Activated naive CD4-positive, alpha-beta T cell treated with anti-CD3 and anti-CD28 coated beads, Interleukin-2, amount 50 U/mL, for 72 hours (primary cell): ENCODE measurements at regions not wholly inside any gene's neighbourhood (a gene's known extent, or its start where the extent isn't known, plus 50 kb on each side); places are given as distances from the start of the nearest gene placed in this dataset.
A peak's percentile ranks its signal among the peaks of the same experiment; 100 is the strongest.

Source experiments
- ATAC-seq, 2 donors: fragments of 150-1000 bp; cut with Tn5 transposase; 2 replicates each; pipeline ENCODE4 v1.10.0; 2021; ENCODE audit warnings: mild to moderate bottlenecking in 2 of 2, moderate library complexity in 2 of 2
- DNase-seq, 2 donors: peaks; one replicate each; pipeline ENCODE4 v3.0.0; 2021 to 2022; ENCODE audit warnings: low spot score in 2 of 2
- H3K27ac Mint-ChIP-seq, 2 donors: one replicate each; pipeline ENCODE4 v1.8.0; 2022; ENCODE audit warnings: mild to moderate bottlenecking in 2 of 2, mixed read lengths in 2 of 2
- H3K36me3 Mint-ChIP-seq, 2 donors: one replicate each; pipeline ENCODE4 v1.8.0; 2022; ENCODE audit warnings: mixed read lengths in 2 of 2
- H3K9me3 Mint-ChIP-seq, 2 donors: one replicate each; pipeline ENCODE4 v1.8.0; 2022; ENCODE audit warnings: mixed read lengths in 2 of 2

- Mint-ChIP-seq H3K9me3 (no peaks in the 10 kb centered on the region), H3K27ac (no peak overlapping the region), H3K36me3 (no peaks in the 10 kb centered on the region)
- DNase-seq: no peak
- no peak for ATAC-seq
Measured at GRCh38 chr16:49910541-49911071, 54.7 kb upstream of the ZNF423 start.

DNA sequence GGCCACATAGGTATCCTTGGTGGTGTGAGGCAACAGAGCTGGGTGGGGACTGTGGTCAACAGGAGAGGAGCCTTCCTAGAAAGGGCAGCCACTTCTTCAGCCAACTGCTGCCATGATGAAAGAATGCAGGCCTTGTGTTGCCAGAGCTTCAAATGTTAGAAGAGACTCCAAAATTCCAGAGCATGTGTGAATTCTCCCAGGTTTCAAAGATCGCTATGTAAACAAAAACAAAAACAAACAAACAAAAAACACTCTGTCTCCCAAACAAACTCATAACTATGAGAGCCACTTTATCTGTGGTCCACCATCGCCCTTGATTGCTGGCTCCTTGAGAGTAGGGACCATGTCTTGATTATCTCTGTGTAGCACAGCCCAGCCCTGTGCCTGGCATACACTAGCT is 55.5 kb upstream of the ZNF423 start:
- Mint-ChIP-seq H3K9me3 (no peaks in the 10 kb centered on the region), H3K27ac (no peak overlapping the region), H3K36me3 (no peaks in the 10 kb centered on the region)
- DNase-seq: no peak
- no peak for ATAC-seq

DNA sequence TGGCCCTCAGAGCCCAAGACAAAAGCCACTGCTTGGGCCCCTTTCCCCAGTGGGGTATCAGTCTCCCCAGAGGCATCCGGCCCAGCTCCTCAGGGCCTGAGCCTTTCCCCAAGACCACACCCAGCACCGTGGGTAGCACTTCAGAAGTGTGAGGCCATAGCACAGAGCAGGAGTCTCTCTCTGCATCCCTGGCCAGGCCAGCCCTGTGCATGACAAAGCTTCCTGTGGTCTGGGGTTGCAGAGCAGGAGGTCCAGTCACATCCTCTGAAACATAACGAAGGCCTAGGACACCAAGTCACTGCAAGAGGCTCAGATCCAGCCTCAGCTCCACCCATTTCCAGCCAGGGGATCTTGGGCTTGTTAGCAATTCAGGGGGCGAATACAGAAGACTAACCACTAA is 56.8 kb upstream of the ZNF423 start:
- no peak overlapping the region for H3K27ac Mint-ChIP-seq
- H3K9me3 Mint-ChIP-seq: no peaks in the 10 kb centered on the region
- H3K36me3 Mint-ChIP-seq: no peaks in the 10 kb centered on the region
- no peak for DNase-seq
- peak in 1 of 2 donors; percentile 43 for ATAC-seq

- DNase-seq: no peak
- H3K27ac Mint-ChIP-seq: no peak overlapping the region
- no peaks in the 10 kb centered on the region for H3K36me3 Mint-ChIP-seq
- no peak for ATAC-seq
- H3K9me3 Mint-ChIP-seq: no peaks in the 10 kb centered on the region
Measured at GRCh38 chr16:49913720-49914119, 57.8 kb upstream of the ZNF423 start.

DNA sequence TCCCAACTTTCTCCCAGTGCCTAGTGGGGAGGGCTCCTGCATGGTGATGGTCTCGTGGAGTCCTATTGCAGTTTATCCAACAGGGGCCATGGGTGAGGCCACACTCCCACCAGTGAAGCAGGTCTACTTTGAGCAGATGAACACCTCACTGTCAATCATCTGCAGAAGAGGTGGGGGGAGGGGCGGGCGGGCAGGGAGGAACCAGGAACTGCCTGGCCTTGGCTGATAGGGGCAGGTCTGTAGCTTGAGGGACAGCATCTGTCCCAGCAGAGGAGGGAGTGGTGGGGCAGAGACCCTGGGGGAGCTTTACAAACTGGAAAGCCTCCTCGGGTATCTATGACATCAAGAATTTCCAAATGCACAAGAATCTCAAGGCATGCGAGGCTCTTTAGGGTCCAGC is 58.7 kb upstream of the ZNF423 start:
- H3K36me3 Mint-ChIP-seq: no peaks in the 10 kb centered on the region
- H3K9me3 Mint-ChIP-seq: no peaks in the 10 kb centered on the region
- H3K27ac Mint-ChIP-seq: no peak overlapping the region
- no peak for DNase-seq
- no peak for ATAC-seq

GRCh38 chr16:49918257-49918656 is 62.3 kb upstream of the ZNF423 start:
- DNase-seq: no peak
- Mint-ChIP-seq H3K27ac (peak overlapping the region in 1 of 2 donors; percentile 58), H3K9me3 (no peaks in the 10 kb centered on the region)

GRCh38 chr16:49919327-49919726 is 63.4 kb upstream of the ZNF423 start:
- Mint-ChIP-seq H3K9me3 (no peaks in the 10 kb centered on the region), H3K36me3 (no peaks in the 10 kb centered on the region), H3K27ac (no peak overlapping the region)
- no peak for ATAC-seq
- no peak for DNase-seq

More at GRCh38 chr16:49918257-49918656, 62.3 kb upstream of the ZNF423 start:
- ATAC-seq: peak in 1 of 2 donors; percentile 60
- H3K36me3 Mint-ChIP-seq: no peaks in the 10 kb centered on the region

DNA sequence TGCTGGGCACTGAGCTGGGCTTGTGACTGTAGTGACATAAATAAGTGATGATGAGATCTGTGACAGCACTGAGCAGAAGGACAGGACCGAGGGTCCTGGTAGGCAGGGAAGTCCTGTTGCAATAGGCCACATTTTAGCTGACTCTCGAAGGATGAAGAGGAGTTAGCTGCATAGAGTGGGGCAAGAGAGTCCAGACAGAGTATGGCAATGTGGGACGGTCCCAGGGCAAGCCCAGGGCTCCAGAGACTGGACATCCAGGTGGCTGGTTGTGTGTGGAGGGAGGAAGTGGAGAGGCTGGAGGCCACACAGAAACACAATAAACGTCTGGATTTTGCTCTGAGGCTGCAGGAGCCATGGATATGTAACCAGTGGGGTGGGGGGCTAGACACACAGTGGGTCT is 64.5 kb upstream of the ZNF423 start:
- DNase-seq (no peak), ATAC-seq (no peak)
- Mint-ChIP-seq H3K9me3 (no peaks in the 10 kb centered on the region), H3K36me3 (no peaks in the 10 kb centered on the region), H3K27ac (no peak overlapping the region)

DNA sequence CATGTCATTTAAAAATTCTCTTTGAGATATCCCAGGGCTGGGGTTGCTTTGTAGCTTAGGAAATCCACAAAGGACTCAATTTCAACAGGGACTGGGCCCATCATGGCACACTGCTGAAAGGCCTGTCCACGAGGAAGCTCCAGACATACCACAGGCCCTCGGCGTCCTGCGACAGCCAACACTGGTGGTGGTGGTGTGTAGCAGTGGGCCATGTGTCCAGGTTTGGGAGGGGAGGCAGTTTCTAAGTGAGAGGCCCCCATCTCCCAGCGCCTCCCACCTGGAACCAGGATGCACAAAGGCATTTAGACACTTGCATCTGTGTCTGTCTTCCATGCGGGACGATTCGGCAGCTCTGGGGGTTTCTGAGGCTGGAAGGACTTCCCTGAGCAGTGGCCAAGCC is 65.2 kb upstream of the ZNF423 start:
- Mint-ChIP-seq H3K9me3 (no peaks in the 10 kb centered on the region), H3K36me3 (no peaks in the 10 kb centered on the region), H3K27ac (no peak overlapping the region)
- DNase-seq (no peak), ATAC-seq (no peak)

DNA sequence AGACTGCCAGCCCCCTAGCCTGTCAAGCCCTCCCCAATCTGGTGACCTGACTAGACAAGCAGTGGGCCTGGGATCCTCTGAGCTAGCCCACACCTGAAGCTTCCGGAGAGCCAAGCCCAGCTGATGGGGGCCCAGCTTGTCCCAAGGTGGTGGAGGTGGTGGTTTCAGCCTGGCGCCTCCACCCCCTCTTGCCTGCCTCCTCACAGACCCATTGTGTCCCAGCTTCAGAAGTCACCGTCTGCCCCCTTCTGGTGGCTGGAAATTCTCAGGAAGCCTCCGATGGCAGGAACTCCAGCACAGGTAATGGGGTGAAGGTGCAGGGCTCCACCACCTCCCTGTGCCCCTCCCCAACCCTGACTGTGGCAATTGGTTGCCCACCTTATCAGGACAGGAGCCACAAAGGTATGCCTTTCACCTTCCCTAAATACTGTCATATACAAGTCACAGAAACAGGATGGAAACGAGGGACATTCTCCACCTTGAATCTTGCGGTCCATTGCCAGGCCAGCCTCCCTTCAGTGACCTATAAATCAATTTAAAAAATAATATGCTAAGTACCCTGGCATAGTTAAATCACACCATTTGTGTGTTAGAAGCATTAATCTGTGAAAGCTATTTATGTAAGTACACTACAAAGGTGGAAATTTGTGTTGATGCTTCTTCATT is 66.0 kb upstream of the ZNF423 start:
- Mint-ChIP-seq H3K9me3 (no peaks in the 10 kb centered on the region), H3K27ac (no peak overlapping the region), H3K36me3 (no peaks in the 10 kb centered on the region)
- DNase-seq (peak in 1 of 2 donors; percentile 44), ATAC-seq (peak; percentile 29 to 73)

DNA sequence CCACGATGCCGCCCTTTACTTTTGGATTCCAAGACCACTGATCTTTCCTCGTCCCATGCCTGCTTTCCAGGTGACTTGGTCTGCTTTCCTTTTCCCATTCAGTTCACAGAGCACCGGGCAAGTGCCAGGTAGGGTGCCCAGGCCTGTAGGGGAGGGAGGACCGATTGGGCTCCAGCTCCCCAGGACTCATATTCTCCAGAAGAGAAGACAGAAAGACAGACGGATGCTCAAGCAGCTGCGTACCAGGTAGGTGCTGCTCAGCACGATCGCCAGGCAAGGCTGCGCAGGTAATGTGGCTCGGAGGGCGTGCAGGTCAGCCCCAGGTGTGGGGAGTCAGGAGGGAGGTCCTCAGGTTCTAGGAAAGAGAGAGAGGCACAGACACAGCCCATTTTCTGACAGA is 67.5 kb upstream of the ZNF423 start:
- no peak for ATAC-seq
- H3K27ac Mint-ChIP-seq: no peak overlapping the region

DNA sequence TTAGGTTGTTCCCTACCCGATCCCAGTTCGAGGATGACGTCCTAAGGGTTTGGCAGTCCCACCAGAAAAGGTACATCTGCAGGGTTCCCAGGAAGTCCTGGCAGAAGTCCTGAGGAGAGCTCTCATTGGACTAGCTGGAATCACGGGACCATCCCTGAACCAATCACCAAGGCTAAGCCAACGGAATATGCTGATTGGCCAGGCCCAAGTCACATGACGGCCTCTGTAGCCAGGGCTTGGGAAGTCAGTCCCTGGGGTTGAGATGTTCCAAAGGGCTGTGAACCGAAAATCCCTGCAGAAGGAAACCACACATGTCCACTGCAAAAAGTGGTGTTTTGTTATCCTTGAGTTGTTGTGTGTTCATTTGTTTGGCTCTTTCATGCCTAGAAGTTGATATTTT is 68.2 kb upstream of the ZNF423 start:
- Mint-ChIP-seq H3K36me3 (no peaks in the 10 kb centered on the region), H3K9me3 (no peaks in the 10 kb centered on the region), H3K27ac (no peak overlapping the region)
- DNase-seq: no peak
- ATAC-seq: no peak

More for the DNA sequence above, 67.5 kb upstream of the ZNF423 start:
- Mint-ChIP-seq H3K9me3 (no peaks in the 10 kb centered on the region), H3K36me3 (no peaks in the 10 kb centered on the region)
- DNase-seq: no peak

DNA sequence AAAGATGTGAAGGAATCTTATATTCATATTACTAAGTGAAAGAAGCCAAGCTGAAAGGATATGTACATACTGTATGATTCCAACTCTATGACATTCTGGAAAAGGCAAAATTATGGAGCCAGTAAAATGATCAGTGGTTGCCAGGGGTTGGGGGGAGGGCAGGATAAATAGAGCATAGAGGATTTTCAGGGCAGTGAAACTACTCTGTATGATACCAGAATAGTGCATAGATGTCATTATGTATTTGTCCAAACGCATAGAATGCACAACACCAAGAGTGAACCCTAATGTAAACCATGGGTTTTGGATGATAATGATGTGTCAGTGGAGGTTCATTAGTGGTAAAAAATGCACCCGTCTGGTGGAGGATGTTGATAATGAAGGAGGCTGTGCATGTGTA is 71.0 kb upstream of the ZNF423 start:
- no peak for ATAC-seq
- H3K9me3 Mint-ChIP-seq: no peaks in the 10 kb centered on the region
- no peak overlapping the region for H3K27ac Mint-ChIP-seq
- H3K36me3 Mint-ChIP-seq: no peaks in the 10 kb centered on the region
- no peak for DNase-seq

GRCh38 chr16:49928176-49929041 is 72.5 kb upstream of the ZNF423 start:
- no peak overlapping the region for H3K27ac Mint-ChIP-seq
- H3K36me3 Mint-ChIP-seq: no peaks in the 10 kb centered on the region
- ATAC-seq (no peak), DNase-seq (no peak)
- H3K9me3 Mint-ChIP-seq: no peaks in the 10 kb centered on the region

DNA sequence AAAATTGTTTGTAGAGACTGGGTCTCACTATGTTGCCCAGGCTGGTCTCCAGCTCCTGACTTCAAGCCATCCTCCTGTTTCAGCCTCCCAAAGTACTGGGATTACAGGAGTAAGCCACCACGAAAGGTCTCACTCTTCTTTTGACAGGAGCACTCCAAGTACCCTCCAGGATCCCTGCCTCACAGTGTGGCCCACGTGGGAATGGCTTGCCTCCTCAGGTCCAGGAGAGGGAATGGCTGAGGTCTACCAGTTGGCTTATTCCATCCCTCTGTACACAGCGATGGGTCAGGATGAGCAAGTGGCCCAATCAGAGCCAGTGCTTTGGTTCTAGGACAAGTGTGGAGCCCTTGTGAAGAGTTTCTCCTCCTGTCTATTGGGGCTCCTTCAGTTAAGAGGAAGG is 73.7 kb upstream of the ZNF423 start:
- Mint-ChIP-seq H3K9me3 (no peaks in the 10 kb centered on the region), H3K36me3 (no peaks in the 10 kb centered on the region), H3K27ac (no peak overlapping the region)
- no peak for DNase-seq
- ATAC-seq: no peak

DNA sequence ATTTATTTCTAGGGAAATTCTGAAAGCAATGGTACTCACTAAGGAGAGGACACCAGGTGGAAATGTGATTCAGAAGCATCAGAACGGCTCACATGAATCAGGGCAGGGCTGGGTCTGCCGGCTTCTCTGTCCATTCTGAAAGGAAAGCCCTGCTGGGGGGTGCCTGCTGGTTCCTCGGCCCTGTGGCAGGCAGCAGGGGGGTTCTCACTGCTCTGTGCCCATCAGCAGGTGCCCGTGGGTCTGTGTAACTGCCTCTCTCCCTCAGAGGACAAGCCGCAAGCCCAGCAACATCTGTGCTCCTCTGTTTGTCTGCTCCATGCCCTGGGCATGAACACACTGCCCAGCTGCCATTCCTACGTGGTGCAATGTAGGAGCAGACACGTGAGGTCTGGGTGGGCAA is 74.9 kb upstream of the ZNF423 start:
- Mint-ChIP-seq H3K9me3 (no peaks in the 10 kb centered on the region), H3K36me3 (no peaks in the 10 kb centered on the region), H3K27ac (no peak overlapping the region)
- DNase-seq (no peak), ATAC-seq (no peak)

DNA sequence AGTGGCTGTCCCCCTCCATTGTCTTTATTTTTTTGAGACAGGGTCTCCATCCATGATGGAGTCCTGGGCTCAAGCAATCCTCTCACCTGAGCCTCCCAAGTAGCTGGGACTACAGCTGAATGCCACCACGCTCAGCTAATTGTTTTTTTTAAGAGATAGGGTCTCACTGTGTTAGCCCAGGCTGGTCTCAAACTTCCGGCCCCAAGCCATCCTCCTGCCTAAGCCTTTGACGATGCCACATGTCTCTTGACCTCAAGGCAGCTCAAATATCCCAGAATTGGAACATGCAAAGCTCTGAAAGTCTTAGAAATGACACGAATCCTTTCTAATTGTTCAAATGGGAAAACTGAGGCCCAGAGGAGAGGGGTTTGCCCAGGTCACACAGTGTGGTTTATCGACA is 75.4 kb upstream of the ZNF423 start:
- no peaks in the 10 kb centered on the region for H3K36me3 Mint-ChIP-seq
- ATAC-seq: no peak

GRCh38 chr16:49931916-49932315 is 76.0 kb upstream of the ZNF423 start:
- DNase-seq (no peak), ATAC-seq (no peak)
- H3K36me3 Mint-ChIP-seq: no peaks in the 10 kb centered on the region
- H3K27ac Mint-ChIP-seq: no peak overlapping the region
- H3K9me3 Mint-ChIP-seq: no peaks in the 10 kb centered on the region

More for the DNA sequence above, 75.4 kb upstream of the ZNF423 start:
- no peak for DNase-seq
- H3K27ac Mint-ChIP-seq: no peak overlapping the region
- H3K9me3 Mint-ChIP-seq: no peaks in the 10 kb centered on the region
